K562 (cell line): ENCODE measurements at regions not wholly inside any gene's neighbourhood (a gene's known extent, or its start where the extent isn't known, plus 50 kb on each side); places are given as distances from the start of the nearest gene placed in this dataset.

Source experiments
- ATAC-seq: fragments of 200-7000 bp; cut with Tn5 transposase; 3 replicates; pipeline ENCODE4 v1.9.1; 2020; ENCODE audit warnings: moderate library complexity
- BruUV-seq: library from RNA; stranded (reverse); fragments of 400-500 nt; replicated peaks from 2 replicates; lab custom pipeline; 2021; lab: Mats Ljungman, UMichigan
- CTCF ChIA-PET: fragments of 300-600 bp; formaldehyde crosslinking; extraction: SDS; loops from one replicate; lab custom pipeline; 2021; ENCODE audit warnings: low intra/inter-chr PET ratio; lab: Yijun Ruan, JAX
- POLR2A ChIA-PET: fragments of 300-600, 350-650 bp; sonication (Branson Sonifier 250); formaldehyde crosslinking; extraction: SDS; loops from one replicate; lab custom pipeline; 2021; ENCODE audit warnings: antibody characterized with exemption, inconsistent platforms; lab: Yijun Ruan, JAX
- DNase-seq, 4 experiments: peaks; one replicate each; pipeline versions ENCODE4 v3.0.0 to v3.0.0-alpha.2; 2011 to 2018; ENCODE audit warnings: low spot score in 3 of 4, mixed read lengths in 3 of 4; ENCODE audit errors: extremely low read depth in 1 of 4
- FAIRE-seq: peaks from 2 replicates; lab custom pipeline; 2011; peaks lifted over from hg19 to GRCh38; lab: Jason Lieb, UNC
- H2AFZ ChIP-seq: 2 replicates; pipeline ENCODE4 v1.6.0; 2011; ENCODE audit warnings: low read depth, low read length, control low read depth, inconsistent platforms
- H3K27ac ChIP-seq: fragments of 200-600 bp; 3 replicates; pipeline ENCODE4 v1.8.0; 2011; ENCODE audit warnings: low read depth, mild to moderate bottlenecking, control low read depth, inconsistent platforms, low read length, moderate library complexity, mixed read lengths; ENCODE audit errors: extremely low read depth
- H3K27me3 ChIP-seq, 2 experiments: fragments of 300-600 bp in 1 of 2; 2 replicates in 1 of 2; 3 replicates in 1 of 2; pipeline versions ENCODE4 v1.6.0 to v1.8.0; 2011; ENCODE audit warnings: inconsistent platforms in 2 of 2, low read length in 2 of 2, mild to moderate bottlenecking in 1 of 2, mixed read lengths in 1 of 2, moderate library complexity in 1 of 2; ENCODE audit not compliant: control insufficient read depth in 2 of 2, insufficient read depth in 2 of 2
- H3K36me3 ChIP-seq: fragments of 300-600 bp; 3 replicates; pipeline ENCODE4 v1.8.0; 2011; ENCODE audit warnings: mild to moderate bottlenecking, low read length, inconsistent platforms; ENCODE audit not compliant: control insufficient read depth, insufficient read depth
- H3K4me1 ChIP-seq, 2 experiments: fragments of 200-600 bp in 1 of 2; replicated peaks in 1 of 2; 2 replicates in 1 of 2; 3 replicates in 1 of 2; pipeline versions ENCODE4 v1.5.1 to v1.8.0; 2011; ENCODE audit warnings: inconsistent platforms in 2 of 2, low read length in 2 of 2, mild to moderate bottlenecking in 1 of 2, mixed read lengths in 1 of 2, moderate library complexity in 1 of 2; ENCODE audit not compliant: control insufficient read depth in 2 of 2, insufficient read depth in 2 of 2
- H3K4me2 ChIP-seq: 2 replicates; pipeline ENCODE4 v1.6.1; 2011; ENCODE audit warnings: low read length, control low read depth, inconsistent platforms, mixed read lengths; ENCODE audit not compliant: insufficient read depth
- H3K4me3 ChIP-seq: fragments of 200-600 bp; sonication (generic), shearing (Covaris generic); 2 replicates; pipeline ENCODE4 v1.5.1; 2016; ENCODE audit warnings: control low read depth, inconsistent platforms
- H3K79me2 ChIP-seq: fragments of 200-600 bp; 3 replicates; pipeline ENCODE4 v1.8.0; 2011; ENCODE audit warnings: low read length, inconsistent platforms; ENCODE audit not compliant: control insufficient read depth, insufficient read depth
- H3K9ac ChIP-seq, 2 experiments: 2 replicates each; pipeline versions ENCODE4 v1.6.0 to v1.6.1; 2011; ENCODE audit warnings: low read depth in 2 of 2, low read length in 2 of 2, control low read depth in 1 of 2, inconsistent platforms in 1 of 2, mild to moderate bottlenecking in 1 of 2, mixed read lengths in 1 of 2; ENCODE audit not compliant: insufficient read depth in 1 of 2
- H3K9me1 ChIP-seq: one replicate; pipeline ENCODE4 v1.6.0; 2011; ENCODE audit warnings: inconsistent platforms, mild to moderate bottlenecking, low read length, moderate library complexity; ENCODE audit not compliant: control insufficient read depth, insufficient read depth
- H3K9me3 ChIP-seq: replicated peaks from 2 replicates; pipeline ENCODE4 v1.5.1; 2011; ENCODE audit warnings: low read depth, low read length, inconsistent platforms; ENCODE audit not compliant: control insufficient read depth, insufficient read depth
- H4K20me1 ChIP-seq: replicated peaks from 2 replicates; pipeline ENCODE4 v1.6.1; 2011; ENCODE audit warnings: low read length, inconsistent platforms, mixed read lengths; ENCODE audit not compliant: control insufficient read depth, insufficient read depth
- CEBPG ChIP-seq, 3 experiments: fragments of 200-800 bp in 1 of 3; sonication (Bioruptor generic) in 1 of 3; sonication (generic) in 1 of 3; formaldehyde crosslinking in 1 of 3; IDR thresholded peaks in 2 of 3; conservative IDR thresholded peaks in 1 of 3; 2 replicates each; pipeline versions ENCODE4 v1.6.1 to v1.8.0; 2016 to 2022; ENCODE audit warnings: missing compliant biosample characterization in 2 of 3, missing genetic modification characterization in 2 of 3, mild to moderate bottlenecking in 1 of 3, missing genetic modification reagents in 1 of 3
- E4F1 ChIP-seq: fragments of 250-450 bp; sonication (Bioruptor Pico); IDR thresholded peaks from 2 replicates; pipeline ENCODE4 v1.5.0; 2021; ENCODE audit warnings: mild to moderate bottlenecking, borderline replicate concordance
- NBN ChIP-seq: fragments of 450-650 bp; IDR thresholded peaks from 2 replicates; pipeline ENCODE4 v1.6.1; 2016; ENCODE audit warnings: low read depth, mild to moderate bottlenecking
- WGBS: fragments of 100-300 bp; shearing (Covaris generic); methylation state at CpG from one replicate; pipeline ENCODE4 v1.1.6; 2016; ENCODE audit warnings: low coverage, mixed read lengths; ENCODE audit not compliant: insufficient coverage; ENCODE audit errors: missing lambda C conversion rate; 5-methylcytosine and 5-hydroxymethylcytosine counted together
- in situ Hi-C: fragments of 300-500 bp; cut with MboI; formaldehyde crosslinking; loops from 4 replicates; pipeline ENCODE4 v1.15.0; 2018; ENCODE audit warnings: inconsistent platforms, mixed read lengths
- intact Hi-C: fragments of 100-400 bp; cut with micrococcal nuclease; formaldehyde crosslinking; loops from 2 replicates; pipeline ENCODE4 v1.14.2; 2022
- TF ChIP-seq, protein P1 (sequence below), 2 experiments: fragments of 450-650 bp in 1 of 2; sonication (generic) in 1 of 2; formaldehyde crosslinking in 1 of 2; IDR thresholded peaks in 1 of 2; conservative IDR thresholded peaks in 1 of 2; 2 replicates each; pipeline versions ENCODE4 v1.6.1 to v1.8.1; 2016 to 2023; ENCODE audit warnings: mild to moderate bottlenecking in 2 of 2, moderate library complexity in 2 of 2, inconsistent platforms in 1 of 2, missing genetic modification reagents in 1 of 2

- no peaks in the 10 kb centered on the region for H3K4me1 ChIP-seq
- in situ Hi-C loops: no loop called here
- 0% methylated on average over 1 of the region's 1 CpG for WGBS
- no TSS peak for BruUV-seq
- ChIA-PET POLR2A (interaction anchor here (0.5 kb wide), 1 partner anchor 54 kb away, joined by 3 read pairs; no protein-coding TSS in a partner anchor), CTCF (no interaction called here)
- no peaks in the 10 kb centered on the region for H3K79me2 ChIP-seq
- H3K9ac ChIP-seq: no peak overlapping the region
- H3K4me3 ChIP-seq: no peak overlapping the region
- intact Hi-C loops: no loop called here
- no peaks in the 10 kb centered on the region for H3K9me3 ChIP-seq
- H2AFZ ChIP-seq: no peak overlapping the region
- H3K9me1 ChIP-seq: no peaks in the 10 kb centered on the region
- no peak for FAIRE-seq
- ATAC-seq: no peak
- H3K36me3 ChIP-seq: no peaks in the 10 kb centered on the region
- no peak overlapping the region for H3K27ac ChIP-seq
- no peak overlapping the region for H3K4me2 ChIP-seq
- DNase-seq: no peak
- no peaks in the 10 kb centered on the region for H3K27me3 ChIP-seq
- TF ChIP-seq CEBPG (CRISPR knock-in tag; IDR thresholded peaks at IDR 0.05) (peak; percentile 42; the same call in 1 of the 2 replicates), CEBPG (tag; conservative IDR thresholded peaks at IDR 0.05 in 1 of 2, IDR thresholded peaks at IDR 0.05 in 1 of 2) (peak; percentile 34 to 60; a peak in 1 of 4 replicates), E4F1 (CRISPR knock-in tag) (no peak), NBN (no peak)
- TF ChIP-seq, protein P1, sequence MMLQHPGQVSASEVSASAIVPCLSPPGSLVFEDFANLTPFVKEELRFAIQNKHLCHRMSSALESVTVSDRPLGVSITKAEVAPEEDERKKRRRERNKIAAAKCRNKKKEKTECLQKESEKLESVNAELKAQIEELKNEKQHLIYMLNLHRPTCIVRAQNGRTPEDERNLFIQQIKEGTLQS (IDR thresholded peaks at IDR 0.05): peak; percentile 55
- TF ChIP-seq, protein P1 (CRISPR knock-in tag; conservative IDR thresholded peaks at IDR 0.05): no peak
- H4K20me1 ChIP-seq: no peaks in the 10 kb centered on the region
Observed at GRCh38 chr4:123628288-123628687, 231.7 kb downstream of the SPRY1 start.
